Left colon (tissue), 2 donors: ENCODE measurements at regions not wholly inside any gene's neighbourhood (a gene's known extent, or its start where the extent isn't known, plus 50 kb on each side); places are given as distances from the start of the nearest gene placed in this dataset.

Source experiments
- ATAC-seq: fragments of 200-7000 bp; cut with Tn5 transposase; one replicate; pipeline ENCODE4 v1.9.1; 2020; ENCODE audit warnings: mild to moderate bottlenecking, moderate library complexity
- DNase-seq, 2 donors: peaks; one replicate each; pipeline ENCODE4 v3.0.0-alpha.2; 2020
- intact Hi-C, 2 donors: fragments of 100-400 bp; cut with DNase I in 1 of 2; cut with micrococcal nuclease in 1 of 2; formaldehyde crosslinking; loops; one replicate each; pipeline versions ENCODE4 v1.11.2 to v1.14.0; 2022; cut with DNase I, micrococcal nuclease
- donor health status: DM: no; HTN: no; CAD: no.
- donor health status: DM: yes; HTN: yes; CAD: no.

GRCh38 chr6:5946701-5947100 lies 60.0 kb downstream of the NRN1 start:
- ATAC-seq (no peak), DNase-seq (no peak)
- intact Hi-C loops: no loop called here

GRCh38 chr6:5946181-5946580 lies 60.5 kb downstream of the NRN1 start:
- DNase-seq (no peak), ATAC-seq (no peak)
- intact Hi-C loops: no loop called here

GRCh38 chr6:5943591-5943990 lies 63.1 kb downstream of the NRN1 start:
- ATAC-seq: no peak
- DNase-seq: no peak
- intact Hi-C loops: no loop called here

GRCh38 chr6:5942591-5942990 lies 64.1 kb downstream of the NRN1 start:
- no peak for DNase-seq
- ATAC-seq: no peak
- intact Hi-C loops: no loop called here

- intact Hi-C loops: no loop called here
- no peak for DNase-seq
- ATAC-seq: no peak
These were observed 65.5 kb downstream of the NRN1 start for GRCh38 chr6:5941188-5941587.

GRCh38 chr6:5938934-5939333 lies 67.8 kb downstream of the NRN1 start:
- DNase-seq: no peak
- ATAC-seq: no peak
- intact Hi-C loops: no loop called here

- ATAC-seq (no peak), DNase-seq (no peak)
- intact Hi-C loops: no loop called here
These were observed 68.6 kb downstream of the NRN1 start for GRCh38 chr6:5937936-5938706.

GRCh38 chr6:5937169-5937909 lies 69.4 kb downstream of the NRN1 start:
- DNase-seq (no peak), ATAC-seq (no peak)
- intact Hi-C loops: no loop called here

GRCh38 chr6:5936631-5937030 lies 70.1 kb downstream of the NRN1 start:
- no peak for ATAC-seq
- intact Hi-C loops: no loop called here
- no peak for DNase-seq

- intact Hi-C loops: no loop called here
- DNase-seq (no peak), ATAC-seq (no peak)
These were observed 70.6 kb downstream of the NRN1 start for GRCh38 chr6:5936140-5936539.

GRCh38 chr6:5930968-5931367 lies 75.8 kb downstream of the NRN1 start:
- DNase-seq: no peak
- intact Hi-C loops: no loop called here
- no peak for ATAC-seq

- ATAC-seq (no peak), DNase-seq (no peak)
- intact Hi-C loops: no loop called here
These were observed 76.5 kb downstream of the NRN1 start for GRCh38 chr6:5930143-5930770.

GRCh38 chr6:5923840-5924239 lies 82.9 kb downstream of the NRN1 start:
- no peak for ATAC-seq
- intact Hi-C loops: no loop called here

GRCh38 chr6:5922230-5922629 lies 84.5 kb downstream of the NRN1 start:
- intact Hi-C loops: no loop called here
- DNase-seq (no peak), ATAC-seq (no peak)

More at GRCh38 chr6:5923840-5924239, 82.9 kb downstream of the NRN1 start:
- no peak for DNase-seq

GRCh38 chr6:5909721-5910120 lies 97.0 kb downstream of the NRN1 start:
- intact Hi-C loops: no loop called here
- DNase-seq (no peak), ATAC-seq (no peak)

- intact Hi-C loops: no loop called here
- ATAC-seq (no peak), DNase-seq (no peak)
These were observed 99.9 kb downstream of the NRN1 start for GRCh38 chr6:5906842-5907241.

GRCh38 chr6:5906340-5906670 lies 100.4 kb downstream of the NRN1 start:
- intact Hi-C loops: no loop called here
- no peak for DNase-seq
- ATAC-seq: no peak

GRCh38 chr6:5905431-5906339 lies 101.0 kb downstream of the NRN1 start:
- intact Hi-C loops: no loop called here
- ATAC-seq: peak; percentile 22
- DNase-seq: peak; percentile 39 to 77

- intact Hi-C loops: no loop called here
- no peak for ATAC-seq
- no peak for DNase-seq
These were observed 102.2 kb downstream of the NRN1 start for GRCh38 chr6:5904532-5904931.
